NCI-H69 (cell line): ENCODE measurements at regions not wholly inside any gene's neighbourhood (a gene's known extent, or its start where the extent isn't known, plus 50 kb on each side); places are given as distances from the start of the nearest gene placed in this dataset.

Source experiments
- DNase-seq: peaks from one replicate; lab custom pipeline; 2025; lab: John Stamatoyannopoulos, UW

DNA sequence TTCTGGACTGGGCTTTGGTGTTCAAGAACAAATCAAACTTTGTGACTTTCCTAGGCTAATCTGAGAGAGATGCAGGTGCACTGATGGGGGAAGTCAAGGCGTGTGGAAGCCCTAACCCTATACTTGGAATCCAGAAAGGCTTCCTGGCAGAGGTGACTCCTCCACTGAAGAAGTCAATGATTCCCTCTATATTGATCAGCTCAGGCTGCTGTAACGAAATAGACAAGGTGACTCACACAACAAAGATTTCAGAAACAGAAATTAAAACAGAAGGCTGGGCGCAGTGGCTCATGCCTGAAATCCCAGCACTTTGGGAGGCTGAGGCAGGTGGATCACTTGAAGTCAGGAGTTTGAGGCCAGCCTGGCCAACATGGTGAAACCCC, 69.6 kb upstream of the GGTA1 start:
- DNase-seq: no peak

DNA sequence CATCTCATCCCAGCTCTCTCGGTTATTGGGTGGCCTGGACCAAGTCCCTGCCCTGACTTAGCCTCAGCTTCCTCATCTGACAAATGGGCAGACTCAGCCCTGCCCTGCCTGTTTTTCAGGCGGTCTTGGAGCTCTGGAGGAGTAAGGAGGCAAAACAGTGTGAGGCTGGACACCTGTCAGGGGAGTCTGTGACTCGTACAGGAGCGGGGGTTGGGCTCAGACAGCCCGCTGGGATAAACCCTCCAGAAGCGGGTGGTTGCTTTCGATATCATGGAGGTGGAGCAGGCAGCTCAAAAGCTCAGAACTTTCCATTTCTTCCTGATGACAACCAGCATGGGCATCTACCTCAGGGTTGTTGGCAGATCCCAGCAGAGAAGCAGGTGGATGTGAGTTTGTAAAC, 72.9 kb upstream of the GGTA1 start:
- no peak for DNase-seq

DNA sequence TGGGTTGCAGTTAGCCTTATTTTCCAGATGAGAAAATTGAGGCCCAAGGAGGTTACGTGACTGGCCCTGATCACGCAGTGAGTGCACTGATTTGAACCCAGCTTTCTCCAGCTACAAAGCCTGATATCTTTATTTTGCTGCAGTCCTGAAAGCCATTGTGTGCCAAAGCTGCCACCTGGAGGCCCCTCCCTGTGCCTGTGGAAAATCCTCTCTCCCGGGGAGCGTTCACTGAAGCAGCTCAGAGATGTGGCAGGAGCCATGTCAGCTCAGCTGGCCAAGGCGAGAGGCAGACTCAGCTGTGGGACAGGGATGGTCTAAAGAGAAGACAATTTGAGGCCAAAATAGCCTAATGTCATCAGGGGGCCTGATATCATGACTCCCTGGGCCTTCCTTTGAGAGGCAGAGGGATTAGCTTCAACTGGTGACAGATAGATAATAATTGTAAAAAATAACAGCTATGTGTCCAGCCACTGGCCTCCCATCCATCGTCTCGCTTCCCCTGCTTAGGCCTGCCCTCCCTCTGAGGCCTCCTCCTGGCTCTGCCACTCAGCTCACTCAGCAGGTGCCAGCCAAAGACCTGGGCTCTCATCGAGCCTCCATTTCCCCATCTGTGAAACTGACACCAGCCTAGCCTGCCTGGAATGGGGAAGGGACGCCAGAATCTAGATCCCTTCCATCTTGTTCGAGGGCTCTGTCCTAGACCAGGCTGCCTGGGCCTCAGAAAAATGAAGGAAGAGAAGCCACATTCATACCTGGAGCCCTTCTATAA, 74.3 kb upstream of the GGTA1 start:
- DNase-seq: peak; percentile 39

DNA sequence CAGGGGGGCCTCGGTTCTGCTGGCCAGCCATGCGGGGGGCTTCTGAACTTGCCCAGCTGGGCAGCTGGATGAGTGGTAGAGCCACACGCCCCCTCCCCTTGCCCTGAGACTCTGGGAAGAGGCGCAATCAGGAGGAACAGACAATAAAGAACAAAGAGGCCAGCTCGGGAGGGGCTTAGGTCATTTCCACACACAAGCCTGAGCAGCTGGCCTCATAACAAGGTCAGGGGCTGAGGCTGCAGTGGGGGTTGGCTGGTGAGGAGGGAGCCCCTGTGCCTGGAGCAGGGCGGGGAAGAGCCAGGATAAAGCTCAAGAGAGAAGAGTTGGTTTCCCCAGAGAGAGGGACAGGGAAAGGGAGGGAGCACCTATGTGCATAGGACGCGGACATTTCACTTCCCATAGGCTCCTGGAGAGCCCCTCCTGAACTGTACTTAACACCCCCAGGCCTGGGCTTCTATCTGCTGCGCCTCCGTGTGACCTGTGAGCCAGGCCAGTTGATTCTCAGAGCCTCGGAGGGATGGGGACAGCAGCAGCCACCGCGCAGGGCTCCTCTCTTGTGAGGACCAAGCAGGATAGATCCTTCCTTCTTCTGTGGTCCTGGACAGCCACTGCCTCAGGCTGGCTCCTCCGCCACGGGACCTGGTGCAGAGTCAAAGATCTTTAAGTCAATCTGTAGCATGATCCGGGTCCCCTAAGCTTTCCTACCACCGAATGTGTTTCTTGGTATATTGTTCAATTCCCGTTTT, 75.3 kb upstream of the GGTA1 start:
- DNase-seq: no peak

DNA sequence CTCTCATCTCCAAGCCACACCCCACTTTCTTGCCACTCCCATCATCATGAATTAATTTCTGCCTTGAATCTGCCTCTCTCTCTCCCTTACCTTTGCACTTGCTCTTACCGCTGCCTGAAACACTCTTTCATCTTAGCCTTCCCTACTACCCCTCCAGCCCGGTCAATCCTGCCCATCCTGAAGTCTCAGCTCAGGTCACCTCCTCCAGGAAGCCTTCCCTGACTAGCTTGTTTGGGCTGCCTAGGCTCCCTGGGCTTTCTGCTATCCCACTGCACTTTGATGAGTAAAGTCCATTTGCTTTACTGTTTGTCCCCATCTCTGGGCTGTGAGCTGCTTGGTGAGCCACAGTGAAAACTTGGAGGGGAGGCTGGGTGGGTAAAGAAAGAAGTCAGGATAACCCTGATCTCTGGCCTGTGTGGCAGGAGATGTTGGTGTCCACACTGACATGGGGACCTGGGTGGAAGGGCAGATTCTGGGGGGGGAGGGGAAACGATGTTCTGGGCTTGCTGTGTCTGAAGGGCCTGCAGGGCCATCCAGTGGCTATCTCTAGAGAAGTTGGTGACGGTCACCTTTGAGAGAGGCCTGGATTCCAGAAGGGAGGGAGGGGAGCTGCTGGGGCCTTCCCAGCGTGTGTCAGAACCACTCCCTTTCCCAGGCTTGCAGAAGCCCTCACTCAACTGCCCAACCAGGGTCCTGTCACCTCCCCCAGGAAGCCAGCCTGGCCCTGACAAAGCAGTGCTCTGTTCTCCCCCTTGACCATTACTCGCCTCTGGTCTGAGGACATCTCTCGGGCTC, 75.0 kb upstream of the DAB2IP start:
- no peak for DNase-seq

DNA sequence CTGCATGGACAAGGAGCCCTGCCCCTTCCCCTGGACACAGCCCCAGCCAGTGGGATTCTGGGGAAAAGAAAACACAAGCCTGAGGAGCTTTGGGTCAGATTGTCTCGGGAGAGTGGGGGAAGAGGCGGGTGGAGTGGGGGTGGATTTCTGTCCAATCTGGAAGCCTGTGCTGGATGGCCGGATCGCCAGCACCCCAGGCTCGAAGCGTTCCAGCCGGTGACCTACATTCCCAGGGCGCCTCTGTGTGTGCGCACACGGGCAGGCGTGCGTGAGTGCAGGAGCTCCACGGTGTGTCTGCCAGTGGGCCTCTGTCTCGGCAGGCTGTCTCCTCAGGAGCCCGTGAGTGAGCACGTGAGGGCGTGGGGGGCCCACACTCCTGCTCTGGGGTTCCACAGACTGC, 74.3 kb upstream of the DAB2IP start:
- no peak for DNase-seq

DNA sequence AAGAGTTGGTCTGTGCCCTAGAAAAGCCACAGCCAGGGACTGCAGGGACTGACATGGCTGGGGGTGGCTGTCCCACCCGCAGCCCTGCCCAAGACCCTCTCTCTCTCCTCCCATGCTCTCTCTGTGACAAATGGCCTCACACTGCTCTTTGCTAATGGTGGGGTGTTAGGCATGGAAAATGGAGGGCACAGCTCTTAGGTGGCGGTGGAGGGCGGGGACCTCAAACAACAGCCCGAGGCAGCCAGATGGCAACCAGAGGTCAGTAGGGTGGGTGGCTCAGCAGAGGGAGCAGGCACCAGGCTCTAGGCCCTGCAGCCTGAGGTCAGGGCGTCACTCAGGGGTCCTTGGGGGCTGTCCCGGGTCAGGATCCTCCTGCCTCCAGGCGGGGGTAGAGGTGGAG, 73.9 kb upstream of the DAB2IP start:
- DNase-seq: no peak

DNA sequence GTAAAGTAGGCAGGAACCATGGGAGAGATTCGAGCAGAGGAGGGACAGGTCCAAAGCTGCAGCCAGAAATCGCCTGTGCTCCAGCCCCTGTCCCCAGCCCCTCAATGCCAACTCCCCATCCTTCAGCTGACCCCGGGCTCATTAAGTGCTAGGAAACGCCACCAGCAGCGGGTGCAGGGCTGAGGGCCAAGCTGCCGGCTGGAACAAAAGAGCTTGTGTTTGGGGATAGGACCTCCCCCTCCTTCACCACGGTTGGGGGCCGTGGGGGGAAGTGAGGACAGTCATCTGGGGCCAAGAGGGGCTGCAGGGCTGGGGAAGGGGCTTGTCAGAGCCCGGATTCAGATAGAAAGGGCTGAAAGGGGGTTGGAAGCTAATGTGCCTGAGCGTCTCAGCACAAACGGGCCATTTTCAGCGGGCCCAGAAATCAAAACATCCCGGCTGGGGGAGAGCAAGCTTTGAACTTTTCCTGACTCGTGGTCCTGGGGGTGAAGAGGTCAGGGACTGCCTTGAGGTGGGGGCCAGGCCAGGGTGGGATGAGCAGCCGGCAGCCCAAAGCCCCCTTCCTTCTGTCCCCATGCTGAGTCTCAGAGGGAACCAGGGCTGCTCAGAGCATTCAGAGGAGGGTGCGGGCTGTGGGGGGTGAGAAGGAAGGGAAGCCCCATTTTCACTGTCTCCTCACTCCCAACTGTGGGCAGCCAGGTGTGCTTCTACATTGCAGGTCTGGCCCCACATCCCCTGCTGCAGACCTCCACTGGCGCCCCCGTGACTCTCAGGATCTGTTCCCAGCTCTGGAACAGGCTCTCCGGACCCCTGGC, 69.4 kb upstream of the DAB2IP start:
- peak; percentile 56 for DNase-seq

DNA sequence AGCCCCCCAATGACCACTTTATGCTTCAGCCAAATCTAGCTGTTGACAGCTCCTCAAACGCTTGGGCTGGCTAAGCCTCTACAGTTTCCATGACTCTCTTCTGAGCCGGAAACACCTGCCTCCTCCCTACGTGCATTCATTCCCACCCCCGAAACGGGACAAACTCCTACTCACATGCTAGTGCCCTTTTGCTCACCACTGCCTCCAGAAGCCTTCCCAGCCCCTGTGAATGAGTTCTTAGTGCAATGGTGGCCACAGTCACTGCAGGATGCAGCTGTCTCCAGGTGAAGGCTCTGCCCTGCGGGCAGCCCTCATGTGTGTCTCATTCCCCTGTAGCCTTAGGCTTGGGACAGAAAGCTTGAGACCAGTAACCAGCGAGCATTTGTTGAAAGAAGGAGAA, 68.8 kb upstream of the DAB2IP start:
- DNase-seq: no peak

DNA sequence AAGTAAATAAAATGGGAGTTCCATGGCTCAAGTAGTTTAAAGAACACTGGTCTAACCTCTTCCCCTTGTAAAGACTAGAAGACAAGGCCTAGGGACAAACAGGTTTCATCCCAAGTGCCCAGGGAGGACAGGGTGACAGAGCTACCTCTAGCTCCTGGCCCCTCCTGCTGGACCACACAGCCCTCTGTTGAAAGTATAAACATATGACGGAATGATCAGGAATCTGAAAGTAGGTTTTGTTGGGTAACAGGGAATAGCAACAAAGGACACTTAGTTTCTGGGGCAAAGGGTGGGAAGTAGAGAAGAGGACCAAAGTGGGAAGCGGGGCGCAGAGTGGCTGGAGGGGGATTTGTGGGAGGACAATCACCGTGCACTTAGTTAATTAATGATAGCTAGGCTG, 67.0 kb upstream of the DAB2IP start:
- no peak for DNase-seq

DNA sequence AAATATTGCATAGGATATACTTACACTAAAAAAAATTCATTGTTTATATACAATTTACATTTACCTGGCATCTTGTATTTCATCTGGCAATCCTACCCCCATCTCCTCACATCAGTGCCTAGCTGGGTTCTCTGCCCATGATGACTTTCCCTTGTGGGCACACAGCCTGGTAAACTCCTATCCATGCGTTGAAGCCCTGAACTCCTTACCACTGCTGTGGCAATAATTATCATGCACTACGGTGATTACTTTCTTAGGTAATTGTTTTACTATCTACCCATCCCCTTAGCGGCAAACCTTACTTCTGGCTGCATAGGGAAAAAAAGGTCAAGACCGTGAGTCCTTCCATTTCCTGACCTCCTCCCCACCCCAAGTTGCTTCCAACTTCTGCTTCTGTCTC, 63.6 kb upstream of the DAB2IP start:
- DNase-seq: no peak

DNA sequence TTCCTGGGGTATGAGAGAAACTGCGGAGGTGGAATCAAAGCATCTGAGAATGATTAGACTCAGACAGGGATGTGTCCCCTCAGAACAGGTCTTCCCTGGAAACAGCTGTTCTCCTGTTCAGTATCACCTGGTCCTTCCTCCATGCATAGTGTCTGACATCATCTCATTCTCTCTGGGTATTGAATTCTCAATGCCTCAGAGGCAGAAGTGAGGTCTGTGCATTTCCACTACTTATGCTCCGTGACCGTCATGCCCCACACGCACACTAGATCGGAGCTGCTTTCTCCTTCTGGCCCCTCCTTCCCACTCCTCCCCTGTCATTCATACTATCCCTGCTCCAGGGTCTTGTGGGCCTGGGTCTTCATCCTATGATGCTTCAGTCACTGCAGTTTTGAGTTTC, 61.4 kb upstream of the DAB2IP start:
- DNase-seq: no peak

DNA sequence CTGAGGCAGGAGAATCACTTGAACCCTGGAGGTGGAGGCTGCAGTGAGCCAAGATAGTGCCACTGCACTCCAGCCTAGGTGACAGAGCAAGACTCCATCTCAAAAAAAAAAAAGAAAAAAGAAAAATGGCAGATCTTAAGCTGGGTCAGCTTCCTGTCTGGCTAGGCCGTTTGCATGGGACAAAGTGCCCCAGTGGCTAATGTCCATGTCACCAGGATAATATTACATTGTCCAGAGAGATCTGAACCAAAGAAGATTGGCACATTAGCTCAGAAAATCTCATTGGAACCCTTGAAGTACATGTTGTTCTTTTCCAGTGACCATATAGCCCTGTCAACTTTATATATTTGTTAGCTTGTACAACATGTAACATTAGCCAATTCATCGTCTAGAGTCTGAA, 59.2 kb upstream of the DAB2IP start:
- no peak for DNase-seq

DNA sequence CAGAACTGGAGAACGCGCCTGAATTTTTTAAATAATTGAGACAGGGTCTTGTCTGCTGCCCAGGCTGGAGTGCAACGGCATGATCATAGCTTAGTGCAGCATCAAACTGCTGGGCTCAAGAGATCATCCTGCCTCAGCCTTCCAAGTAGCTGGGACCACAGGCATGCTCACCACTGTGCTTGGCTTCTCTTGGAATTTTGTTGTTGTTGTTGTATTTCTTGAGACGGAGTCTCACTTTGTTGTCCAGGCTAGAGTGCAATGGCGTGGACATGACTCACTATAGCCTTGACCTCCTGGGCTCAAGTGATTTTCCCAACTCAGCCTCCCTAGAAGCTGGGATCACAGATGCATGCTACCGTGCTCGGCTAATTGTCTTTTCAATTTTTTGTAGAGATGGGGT, 58.4 kb upstream of the DAB2IP start:
- DNase-seq: no peak

DNA sequence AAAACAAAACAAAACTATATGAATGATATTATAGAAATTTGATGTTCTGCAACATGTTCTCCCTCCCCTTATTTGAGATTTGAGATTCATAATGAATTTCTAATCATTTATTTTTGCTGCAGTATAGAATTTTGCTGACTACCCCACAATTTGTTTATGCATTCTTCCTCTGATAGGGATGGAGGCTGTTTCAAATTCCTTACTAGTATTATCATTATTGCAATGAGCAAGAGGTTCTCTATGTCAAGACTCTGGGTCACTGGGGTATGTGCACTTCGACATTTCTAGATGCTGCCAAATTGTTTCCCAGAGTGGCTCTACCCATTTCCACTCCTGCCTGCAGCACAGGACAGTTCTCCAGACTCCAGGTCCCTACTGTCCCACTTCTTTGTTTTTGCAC, 54.9 kb upstream of the DAB2IP start:
- no peak for DNase-seq

DNA sequence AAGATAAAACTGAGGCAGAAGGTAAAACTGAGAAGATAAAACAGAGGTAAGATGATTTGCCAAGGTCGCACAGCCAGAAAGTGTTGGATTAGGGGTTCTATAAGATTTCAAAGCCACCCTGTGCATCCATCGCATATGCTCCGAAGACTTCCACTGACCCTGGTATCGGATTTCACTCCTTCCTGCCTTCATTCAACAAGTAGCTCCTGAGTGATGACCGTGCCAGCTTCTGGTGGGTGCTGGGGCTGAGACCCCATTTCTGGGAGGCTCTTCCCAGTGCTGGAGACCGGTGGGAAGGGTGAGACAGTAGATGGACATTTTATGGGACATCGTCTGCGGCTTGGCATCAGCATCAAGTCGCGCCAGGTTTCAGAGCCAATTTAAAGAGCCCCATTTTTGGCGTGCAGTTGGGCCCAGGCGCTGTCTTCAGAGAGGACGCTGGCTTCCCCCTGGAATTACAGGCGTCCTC, 53.7 kb upstream of the DAB2IP start:
- DNase-seq: no peak

DNA sequence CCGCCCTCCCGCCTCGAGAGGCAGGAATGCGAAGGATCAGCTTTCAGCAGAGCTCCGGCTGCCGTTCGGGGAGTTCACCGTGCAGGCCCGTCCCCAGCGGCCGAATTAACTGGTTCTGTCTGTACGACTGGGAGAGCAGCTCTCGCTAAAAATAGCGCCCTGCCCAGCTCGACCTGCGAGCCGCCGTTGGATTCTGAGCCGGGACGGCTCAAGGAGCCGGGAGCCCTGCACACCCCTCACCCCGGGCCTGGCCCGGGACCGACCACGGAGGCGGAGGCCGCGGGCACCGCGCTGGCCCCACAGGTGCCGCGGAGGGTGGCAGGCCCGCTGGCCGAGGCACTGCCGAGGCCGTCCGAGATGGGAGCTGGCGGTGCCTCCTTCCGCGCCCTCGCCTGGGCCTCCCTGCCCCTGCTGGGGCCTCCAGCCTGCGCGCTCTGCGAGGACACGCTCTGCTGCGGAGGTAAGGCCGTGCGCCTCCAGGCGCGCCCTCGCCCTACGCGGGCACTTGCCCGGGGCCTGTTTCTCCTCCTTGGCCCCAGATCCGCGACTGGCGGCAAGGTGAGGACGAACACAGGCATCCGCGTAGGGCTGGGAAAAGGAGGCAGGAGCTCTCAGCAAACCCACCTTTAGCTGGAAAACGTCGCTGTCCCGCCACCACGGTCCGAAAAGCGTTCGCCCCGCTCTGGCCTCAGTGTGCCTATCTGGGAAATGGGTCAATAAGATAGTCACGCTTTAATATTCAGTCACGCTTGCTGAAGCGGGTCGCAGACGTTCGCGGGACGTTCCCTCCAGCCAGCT, 53.1 kb upstream of the DAB2IP start:
- no peak for DNase-seq

DNA sequence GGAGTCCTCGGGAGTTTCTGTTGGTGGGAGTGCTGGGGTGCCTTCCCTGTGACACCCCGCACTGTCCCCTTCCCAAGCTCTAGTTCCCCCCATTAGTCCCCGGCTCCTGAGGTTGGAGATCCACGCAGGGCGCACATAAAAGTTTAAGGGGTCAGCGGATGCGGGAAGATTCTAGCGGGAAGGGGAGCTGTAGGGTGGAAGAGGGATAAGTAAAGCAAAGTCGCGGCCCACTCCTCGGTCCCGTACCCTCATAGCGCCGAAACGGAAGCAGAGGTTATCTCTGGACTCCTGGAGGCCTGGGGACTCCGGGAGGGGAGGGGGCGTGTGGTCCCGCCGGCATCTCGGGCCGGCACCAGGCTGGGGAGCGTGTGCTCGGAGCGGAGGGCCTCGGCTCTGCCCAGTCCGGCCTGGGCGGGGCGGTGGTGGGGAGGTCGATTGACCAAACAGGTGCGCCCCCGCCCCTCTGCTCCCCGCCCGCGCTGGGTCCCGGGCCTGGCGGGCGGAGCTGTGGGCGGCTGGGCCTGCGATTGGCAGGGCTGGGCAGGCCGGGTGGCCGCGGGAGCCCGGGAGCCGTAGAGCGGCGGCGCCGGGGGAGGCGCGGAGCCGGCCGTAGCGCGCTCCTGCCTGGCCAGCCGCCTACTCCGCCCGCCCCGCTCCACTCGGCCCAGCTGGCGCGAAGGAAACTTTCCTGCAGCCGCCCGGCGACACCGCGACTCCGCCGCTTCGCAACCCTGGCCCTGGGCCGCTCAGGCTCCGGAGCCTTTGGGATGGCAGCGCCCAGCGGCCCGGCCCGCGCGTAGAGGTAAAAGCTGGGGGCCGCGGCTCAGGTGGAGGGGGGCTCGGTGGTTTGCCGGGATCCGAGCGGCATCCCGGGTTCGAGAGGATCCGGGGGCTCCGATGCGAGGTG, 52.2 kb upstream of the DAB2IP start:
- DNase-seq: peak; percentile 61

DNA sequence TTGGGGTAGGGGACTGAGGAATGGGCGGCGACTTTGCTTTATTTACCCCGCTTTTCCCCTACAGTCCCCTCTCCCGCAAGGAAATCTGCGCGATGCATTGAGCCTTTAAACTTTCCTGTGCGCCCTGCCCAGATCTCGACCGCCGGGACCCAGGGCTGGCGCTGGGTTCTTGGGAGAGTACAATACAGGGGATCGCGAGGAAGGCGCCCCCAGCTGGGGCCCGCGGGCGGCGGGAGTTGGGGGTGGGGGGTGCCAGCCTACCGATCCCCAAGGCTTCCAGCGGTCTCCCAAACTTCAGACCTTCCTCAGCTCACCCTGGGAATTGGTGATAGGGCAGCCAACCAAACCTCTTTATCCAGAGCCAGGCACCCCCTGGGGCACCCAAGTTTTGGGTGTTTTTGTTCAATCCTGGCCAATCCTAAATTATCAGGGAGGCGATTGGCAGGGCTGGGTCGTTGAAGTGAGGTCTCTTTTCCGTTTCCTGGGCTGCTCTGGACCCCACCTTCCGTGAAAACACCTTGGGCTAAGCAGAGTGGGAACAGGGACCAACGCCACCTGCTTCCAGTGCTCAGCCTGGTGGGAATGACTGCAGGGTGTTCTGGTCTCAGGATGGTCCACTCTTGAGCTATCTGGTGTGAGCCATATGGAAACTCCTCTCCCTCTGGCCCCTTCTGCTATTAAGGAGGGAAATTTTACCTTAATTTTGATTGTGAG, 51.4 kb upstream of the DAB2IP start:
- DNase-seq: peak; percentile 19
